DND-41 (cell line): ENCODE measurements at regions not wholly inside any gene's neighbourhood (a gene's known extent, or its start where the extent isn't known, plus 50 kb on each side); places are given as distances from the start of the nearest gene placed in this dataset.

Source experiments
- CTCF ChIP-seq: IDR thresholded peaks from 2 replicates; pipeline ENCODE4 v1.5.1; 2012; ENCODE audit warnings: borderline replicate concordance, low read length, moderate library complexity, mild to moderate bottlenecking; ENCODE audit not compliant: poor library complexity, severe bottlenecking; ENCODE audit errors: extremely low read depth
- EZH2 ChIP-seq: IDR thresholded peaks from 3 replicates; pipeline ENCODE4 v1.6.1; 2012; ENCODE audit warnings: borderline replicate concordance, low read depth, mild to moderate bottlenecking, moderate library complexity, low read length, inconsistent platforms; ENCODE audit not compliant: severe bottlenecking

GRCh38 chr2:190780594-190780993 lies 100.0 kb upstream of the GLS start:
- no peak for TF ChIP-seq CTCF
- no peak for TF ChIP-seq EZH2
